Neural cell (in vitro differentiated cells): ENCODE measurements at regions not wholly inside any gene's neighbourhood (a gene's known extent, or its start where the extent isn't known, plus 50 kb on each side); places are given as distances from the start of the nearest gene placed in this dataset.

Experiments used
- CTCF ChIP-seq: fragments of 450-650 bp; IDR thresholded peaks from 2 replicates; pipeline ENCODE4 v1.5.1; 2014; ENCODE audit warnings: antibody characterized with exemption, mild to moderate bottlenecking, moderate library complexity; ENCODE audit not compliant: poor library complexity, severe bottlenecking
- EZH2 ChIP-seq: fragments of 200-600, 300-800 bp; shearing (Covaris generic), sonication (generic); IDR thresholded peaks from 2 replicates; pipeline ENCODE4 v1.6.1; 2014; ENCODE audit warnings: antibody characterized with exemption, low read length, borderline replicate concordance, mild to moderate bottlenecking; ENCODE audit not compliant: insufficient read depth, poor library complexity, severe bottlenecking
- MXI1 ChIP-seq: fragments of 450-650 bp; conservative IDR thresholded peaks from 2 replicates; pipeline ENCODE4 v1.6.1; 2014; ENCODE audit warnings: antibody characterized with exemption, mild to moderate bottlenecking; ENCODE audit not compliant: poor library complexity, severe bottlenecking

GRCh38 chr9:80701061-80701460, 988.3 kb downstream of the TLE1 start:
- no peak for TF ChIP-seq EZH2
- TF ChIP-seq MXI1 = no peak
- no peak for TF ChIP-seq CTCF
